Gastroesophageal sphincter (tissue), 3 donors: ENCODE measurements at regions not wholly inside any gene's neighbourhood (a gene's known extent, or its start where the extent isn't known, plus 50 kb on each side); places are given as distances from the start of the nearest gene placed in this dataset.

Source experiments
- CTCF ChIP-seq, 4 experiments: fragments of 200-600 bp in 2 of 4; fragments of 450-650 bp in 2 of 4; sonication (generic) in 1 of 4; IDR thresholded peaks; one replicate each; pipeline ENCODE4 v1.5.1; 2017 to 2019; ENCODE audit warnings: antibody characterized with exemption in 4 of 4, mild to moderate bottlenecking in 2 of 4, moderate library complexity in 2 of 4
- EP300 ChIP-seq: sonication (generic); formaldehyde crosslinking; IDR thresholded peaks from one replicate; pipeline ENCODE4 v1.6.1; 2017; ENCODE audit warnings: antibody characterized with exemption, mild to moderate bottlenecking
- POLR2A ChIP-seq, 2 donors: fragments of 450-650 bp; IDR thresholded peaks; one replicate each; pipeline ENCODE4 v1.6.1; 2017; ENCODE audit warnings: antibody characterized with exemption in 2 of 2, mild to moderate bottlenecking in 2 of 2, moderate library complexity in 1 of 2
- POLR2AphosphoS5 ChIP-seq: sonication (generic); formaldehyde crosslinking; IDR thresholded peaks from one replicate; pipeline ENCODE4 v1.6.1; 2017; ENCODE audit warnings: antibody characterized with exemption

DNA sequence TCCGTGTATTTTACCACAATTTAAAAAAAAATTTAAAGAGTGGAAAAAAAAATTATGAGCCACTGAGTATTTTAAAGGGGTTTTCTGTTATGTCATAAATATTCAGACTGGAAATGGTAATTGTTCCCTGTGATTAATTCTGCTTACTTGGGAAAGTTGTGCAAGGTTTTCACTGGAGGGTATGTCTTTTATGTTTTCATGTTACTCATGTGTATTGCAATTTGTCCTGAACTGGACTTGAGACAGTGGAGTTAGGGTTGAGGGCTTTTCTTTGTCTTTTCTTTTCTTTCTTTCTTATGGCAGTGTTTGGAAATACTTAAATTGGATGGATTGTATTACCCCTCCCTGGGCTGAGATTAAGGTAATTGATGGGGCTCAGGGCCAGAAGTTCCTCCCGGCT lies 257.7 kb downstream of the BAMBI start:
- TF ChIP-seq CTCF (IDR thresholded peaks at IDR 0.05) (no peak), POLR2A (IDR thresholded peaks at IDR 0.05) (no peak), EP300 (no peak), POLR2AphosphoS5 (no peak)
